Esophagus squamous epithelium (tissue), 5 donors: ENCODE measurements at regions not wholly inside any gene's neighbourhood (a gene's known extent, or its start where the extent isn't known, plus 50 kb on each side); places are given as distances from the start of the nearest gene placed in this dataset.
"Not testable (repeated sequence)": the region's sequence is repeated elsewhere in the genome, so short reads cannot be mapped to it uniquely, and the experiment has no call there.

Experiments
- DNase-seq: peaks from one replicate; lab custom pipeline; 2025; lab: John Stamatoyannopoulos, UW
- H3K27ac ChIP-seq, 4 donors: fragments of 200-600 bp; sonication (generic); one replicate each; pipeline ENCODE4 v1.5.1; 2016 to 2019; ENCODE audit warnings: mild to moderate bottlenecking in 1 of 4
- H3K27me3 ChIP-seq, 4 donors: fragments of 200-600 bp; sonication (generic); 1 replicate in 3 of 4; 2 replicates in 1 of 4; pipeline versions ENCODE4 v1.5.1 to v1.6.0; 2017 to 2021; ENCODE audit warnings: antibody characterized with exemption in 1 of 4
- H3K36me3 ChIP-seq, 3 donors: fragments of 200-600 bp; sonication (generic); one replicate each; pipeline ENCODE4 v1.5.1; 2016 to 2019
- H3K4me1 ChIP-seq, 3 donors: fragments of 200-600 bp; sonication (generic); one replicate each; pipeline ENCODE4 v1.5.1; 2017 to 2019
- H3K4me3 ChIP-seq, 4 donors: fragments of 200-600 bp; sonication (generic); 1 replicate in 3 of 4; 2 replicates in 1 of 4; pipeline ENCODE4 v1.5.1; 2016 to 2019; ENCODE audit warnings: mild to moderate bottlenecking in 2 of 4, moderate library complexity in 1 of 4
- H3K9me3 ChIP-seq, 3 donors: fragments of 200-600 bp; sonication (generic); one replicate each; pipeline ENCODE4 v1.5.1; 2016 to 2019
- CTCF ChIP-seq, 6 experiments: fragments of 450-650 bp in 4 of 6; fragments of 200-600 bp in 2 of 6; sonication (generic) in 2 of 6; IDR thresholded peaks; one replicate each; pipeline ENCODE4 v1.5.1; 2016 to 2019; ENCODE audit warnings: antibody characterized with exemption in 6 of 6, mild to moderate bottlenecking in 4 of 6, moderate library complexity in 4 of 6
- POLR2A ChIP-seq, 4 donors: fragments of 450-650 bp; IDR thresholded peaks; one replicate each; pipeline ENCODE4 v1.6.1; 2017; ENCODE audit warnings: antibody characterized with exemption in 4 of 4, mild to moderate bottlenecking in 4 of 4, moderate library complexity in 3 of 4
- WGBS, 2 donors: methylation state at CpG; one replicate each; pipeline ENCODE4 v1.1.5; 2018; 5-methylcytosine and 5-hydroxymethylcytosine counted together
- intact Hi-C: fragments of 100-400 bp; cut with DNase I; formaldehyde crosslinking; loops from one replicate; pipeline ENCODE4 v1.15.0; 2022
- donor health status: DM: yes; HTN: yes; CAD: no.

DNA sequence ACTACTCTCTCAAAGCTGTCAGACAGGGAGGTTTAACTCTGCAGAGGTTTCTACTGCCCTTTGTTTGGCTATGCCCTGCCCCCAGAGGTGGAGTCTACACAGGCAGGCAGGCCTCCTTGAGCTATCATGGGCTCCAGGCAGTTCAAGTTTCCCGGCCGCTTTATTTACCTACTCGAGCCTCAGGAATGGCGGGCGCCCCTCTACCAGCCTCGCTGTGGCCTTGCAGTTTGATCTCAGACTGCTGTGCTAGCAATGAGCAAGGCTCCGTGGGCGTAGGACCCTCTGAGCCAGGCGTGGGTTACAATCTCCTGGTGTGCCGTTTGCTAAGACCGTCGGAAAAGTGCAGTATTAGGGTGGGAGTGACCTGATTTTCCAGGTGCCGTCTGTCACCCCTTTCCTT lies 124.3 kb downstream of the PTCHD1 start:
- H3K27ac ChIP-seq, H3K27me3 ChIP-seq, H3K4me1 ChIP-seq, DNase-seq, intact Hi-C loops, H3K36me3 ChIP-seq, H3K4me3 ChIP-seq, H3K9me3 ChIP-seq: not testable (repeated sequence)
- WGBS, 2 donors, result 90% methylated on average over 5 of the region's 13 CpGs; no CpG with 5 or more reads in 1 of the 2 donors

DNA sequence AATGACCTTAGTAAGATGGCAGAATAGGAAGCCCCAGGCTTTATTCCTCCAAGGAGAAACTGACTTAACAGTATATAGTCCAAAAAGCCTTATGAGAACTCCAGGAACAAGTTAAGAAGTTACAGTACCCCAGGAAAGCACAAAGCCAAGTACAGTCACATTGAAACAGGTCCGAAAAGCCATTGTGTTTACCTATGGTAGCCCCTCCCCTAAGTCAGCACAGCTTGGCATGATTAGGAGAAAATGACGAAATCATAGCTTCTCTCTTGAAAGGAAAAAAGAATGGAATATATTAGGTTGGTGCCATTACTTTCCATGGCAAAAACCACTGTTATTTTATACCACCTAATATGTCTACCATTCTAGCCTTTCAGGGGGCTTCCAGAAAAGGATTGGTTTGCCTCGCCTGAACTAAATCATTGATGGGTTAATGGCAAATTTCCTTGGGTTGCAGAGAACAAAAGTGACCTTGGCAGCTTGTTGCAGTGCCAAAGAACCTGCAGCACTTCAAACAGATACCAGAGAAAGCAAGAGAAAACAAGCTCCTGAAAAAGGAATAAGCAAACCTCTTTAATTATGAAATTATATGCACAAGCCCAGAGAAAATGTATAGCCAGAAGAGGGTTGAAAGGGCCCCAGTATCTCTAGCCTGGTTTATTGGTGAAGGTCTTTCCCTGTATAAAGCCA lies 130.6 kb downstream of the PTCHD1 start:
- Histone ChIP-seq H3K4me1 (no peaks in the 10 kb centered on the region), H3K27ac (no peak overlapping the region), H3K9me3 (peaks cover 0 to 9% (median 0%) of the 10 kb centered on the region in 3 donors), H3K27me3 (no peaks in the 10 kb centered on the region), H3K36me3 (no peaks in the 10 kb centered on the region), H3K4me3 (no peak overlapping the region)
- TF ChIP-seq POLR2A (IDR thresholded peaks at IDR 0.05), result no peak
- no peak for TF ChIP-seq CTCF (IDR thresholded peaks at IDR 0.05)
- 56 to 60% methylated on average over 3 of the region's 3 CpGs for WGBS, 2 donors
- intact Hi-C loops, result no loop called here
- no peak for DNase-seq

- Histone ChIP-seq H3K27me3 (no peaks in the 10 kb centered on the region), H3K27ac (no peak overlapping the region), H3K36me3 (no peaks in the 10 kb centered on the region), H3K4me1 (no peaks in the 10 kb centered on the region), H3K4me3 (no peak overlapping the region), H3K9me3 (peaks cover 0 to 9% (median 0%) of the 10 kb centered on the region in 3 donors)
- no peak for TF ChIP-seq CTCF (IDR thresholded peaks at IDR 0.05)
- no peak for TF ChIP-seq POLR2A (IDR thresholded peaks at IDR 0.05)
- intact Hi-C loops, result no loop called here
- 33 to 34% methylated on average over 2 of the region's 2 CpGs for WGBS, 2 donors
- no peak for DNase-seq
These were observed 131.3 kb downstream of the PTCHD1 start for GRCh38 chrX:23465985-23466384.

DNA sequence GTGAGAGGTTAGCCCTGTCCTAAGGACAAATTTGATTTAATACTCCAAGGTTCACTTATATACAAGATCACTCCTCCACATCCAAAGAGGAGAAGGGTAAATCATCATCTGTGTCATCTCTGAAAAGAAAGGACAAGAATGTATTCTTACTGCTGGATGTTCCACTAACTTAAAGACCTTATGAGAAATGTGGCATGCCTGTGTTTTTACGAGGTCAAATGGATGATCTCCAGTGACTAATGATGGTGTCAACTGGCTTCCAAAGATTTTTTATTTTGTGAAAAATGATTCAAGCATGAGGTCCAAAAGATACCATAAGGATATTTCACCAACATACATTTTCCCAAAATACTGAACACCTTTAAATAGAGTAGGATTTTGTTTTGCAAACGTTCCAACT lies 143.4 kb downstream of the PTCHD1 start:
- Histone ChIP-seq H3K27me3 (no peaks in the 10 kb centered on the region), H3K36me3 (no peaks in the 10 kb centered on the region), H3K27ac (no peak overlapping the region), H3K4me1 (no peaks in the 10 kb centered on the region), H3K9me3 (no peaks in the 10 kb centered on the region), H3K4me3 (no peak overlapping the region)
- TF ChIP-seq POLR2A (IDR thresholded peaks at IDR 0.05) (no peak), CTCF (IDR thresholded peaks at IDR 0.05) (no peak)
- DNase-seq, result no peak
- intact Hi-C loops, result no loop called here
- 6 to 44% methylated on average over 2 of the region's 2 CpGs for WGBS, 2 donors

DNA sequence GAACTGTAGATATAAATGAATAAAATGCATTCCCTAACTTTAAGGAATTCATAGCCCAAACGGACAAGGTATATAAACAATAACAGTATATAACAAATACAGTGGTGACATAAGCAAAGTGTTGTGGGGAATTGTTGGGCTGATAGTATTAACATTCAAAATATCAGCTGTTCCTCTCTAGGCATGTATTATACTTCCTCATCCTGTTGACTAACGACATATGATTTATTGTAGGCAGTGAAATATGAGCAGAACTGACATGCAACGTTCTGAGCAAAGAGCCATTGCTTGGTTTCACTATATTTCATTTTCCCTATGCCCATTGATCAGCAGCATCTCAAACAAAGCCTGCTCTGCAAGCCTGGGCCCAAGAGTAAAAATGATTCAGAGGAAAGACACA lies 143.9 kb downstream of the PTCHD1 start:
- H3K9me3 ChIP-seq, result no peaks in the 10 kb centered on the region
- intact Hi-C loops, result no loop called here
- no peaks in the 10 kb centered on the region for H3K4me1 ChIP-seq
- TF ChIP-seq POLR2A (IDR thresholded peaks at IDR 0.05), result no peak
- TF ChIP-seq CTCF (IDR thresholded peaks at IDR 0.05), result no peak
- no peaks in the 10 kb centered on the region for H3K36me3 ChIP-seq
- DNase-seq, result no peak
- H3K27me3 ChIP-seq, result no peaks in the 10 kb centered on the region
- no peak overlapping the region for H3K27ac ChIP-seq
- no peak overlapping the region for H3K4me3 ChIP-seq
- 32 to 39% methylated on average over 3 of the region's 3 CpGs for WGBS, 2 donors

GRCh38 chrX:23482561-23482960 lies 147.9 kb downstream of the PTCHD1 start:
- no peak overlapping the region for H3K4me3 ChIP-seq
- no peak for DNase-seq
- no peaks in the 10 kb centered on the region for H3K36me3 ChIP-seq
- H3K4me1 ChIP-seq, result no peaks in the 10 kb centered on the region
- no peak for TF ChIP-seq CTCF (IDR thresholded peaks at IDR 0.05)
- no peak for TF ChIP-seq POLR2A (IDR thresholded peaks at IDR 0.05)
- no peaks in the 10 kb centered on the region for H3K27me3 ChIP-seq
- H3K9me3 ChIP-seq, result no peaks in the 10 kb centered on the region
- no peak overlapping the region for H3K27ac ChIP-seq
- 26 to 57% methylated on average over 3 of the region's 3 CpGs for WGBS, 2 donors
- intact Hi-C loops, result no loop called here
